ENCODE measurements at regions not wholly inside any gene's neighbourhood (a gene's known extent, or its start where the extent isn't known, plus 50 kb on each side); places are given as distances from the start of the nearest gene placed in this dataset.
"Not testable (repeated sequence)": the region's sequence is repeated elsewhere in the genome, so short reads cannot be mapped to it uniquely, and the experiment has no call there.

- no peak overlapping the region for H3K9ac ChIP-seq (ENCODE audit: low read depth in 1 of 2, low read length in 2 of 2)
- WGBS = 82% methylated on average over 9 of the region's 9 CpGs
- no peak overlapping the region for H3K27ac ChIP-seq (ENCODE audit: low read depth in 1 of 2, low read length in 2 of 2)
- no peaks in the 10 kb centered on the region for H3K27me3 ChIP-seq (ENCODE audit: control insufficient read depth in 4 of 4, insufficient read depth in 4 of 4, low read length in 3 of 4)
- no peaks in the 10 kb centered on the region for H3K36me3 ChIP-seq (ENCODE audit: control insufficient read depth in 4 of 4, insufficient read depth in 3 of 4, low read depth in 1 of 4, low read length in 3 of 4)
- no peaks in the 10 kb centered on the region for H3K9me3 ChIP-seq (ENCODE audit: control insufficient read depth in 4 of 4, low read length in 3 of 4)
- DNase-seq (ENCODE audit: low spot score) = no peak
- H3K4me3 ChIP-seq (ENCODE audit: low read depth in 1 of 3, low read length in 3 of 3) = no peak overlapping the region
- no peak for TF ChIP-seq RXRA (IDR thresholded peaks at IDR 0.05)
- no peak for TF ChIP-seq GABPA (IDR thresholded peaks at IDR 0.05 in 1 of 2, conservative IDR thresholded peaks at IDR 0.05 in 1 of 2)
- TF ChIP-seq HNF4A (conservative IDR thresholded peaks at IDR 0.05) = no peak
- no peak for TF ChIP-seq FOXA1 (IDR thresholded peaks at IDR 0.05)
- TF ChIP-seq FOXA2 (IDR thresholded peaks at IDR 0.05) = no peak
- no peak for TF ChIP-seq NR2F2 (IDR thresholded peaks at IDR 0.05)
- no peak for TF ChIP-seq YY1 (IDR thresholded peaks at IDR 0.05)
- TF ChIP-seq HNF4G (IDR thresholded peaks at IDR 0.05) = no peak
- no peaks in the 10 kb centered on the region for H3K4me1 ChIP-seq (ENCODE audit: control insufficient read depth in 4 of 4, insufficient read depth in 4 of 4, low read length in 3 of 4)
Observed at GRCh38 chr10:60525716-60526585, 136.3 kb upstream of the ANK3 start.

- no peaks in the 10 kb centered on the region for H3K4me1 ChIP-seq (ENCODE audit: control insufficient read depth in 4 of 4, insufficient read depth in 4 of 4, low read length in 3 of 4)
- 86% methylated on average over 4 of the region's 4 CpGs for WGBS
- H3K27me3 ChIP-seq (ENCODE audit: control insufficient read depth in 4 of 4, insufficient read depth in 4 of 4, low read length in 3 of 4) = no peaks in the 10 kb centered on the region
Observed at GRCh38 chr10:60524541-60524940, 134.9 kb upstream of the ANK3 start.

GRCh38 chr10:60523371-60523770 is 133.7 kb upstream of the ANK3 start:
- H3K4me1 ChIP-seq (ENCODE audit: control insufficient read depth in 4 of 4, insufficient read depth in 4 of 4, low read length in 3 of 4); H3K27me3 ChIP-seq (ENCODE audit: control insufficient read depth in 4 of 4, insufficient read depth in 4 of 4, low read length in 3 of 4); H3K4me3 ChIP-seq (ENCODE audit: low read depth in 1 of 3, low read length in 3 of 3); H3K36me3 ChIP-seq (ENCODE audit: control insufficient read depth in 4 of 4, insufficient read depth in 3 of 4, low read depth in 1 of 4, low read length in 3 of 4); H3K9ac ChIP-seq (ENCODE audit: low read depth in 1 of 2, low read length in 2 of 2); H3K27ac ChIP-seq (ENCODE audit: low read depth in 1 of 2, low read length in 2 of 2); H3K9me3 ChIP-seq (ENCODE audit: control insufficient read depth in 4 of 4, low read length in 3 of 4); DNase-seq (ENCODE audit: low spot score): not testable (repeated sequence)
- 93% methylated on average over 2 of the region's 4 CpGs for WGBS

More at GRCh38 chr10:60524541-60524940, 134.9 kb upstream of the ANK3 start:
- Histone ChIP-seq H3K36me3 (ENCODE audit: control insufficient read depth in 4 of 4, insufficient read depth in 3 of 4, low read depth in 1 of 4, low read length in 3 of 4) (no peaks in the 10 kb centered on the region), H3K27ac (ENCODE audit: low read depth in 1 of 2, low read length in 2 of 2) (no peak overlapping the region), H3K9me3 (ENCODE audit: control insufficient read depth in 4 of 4, low read length in 3 of 4) (no peaks in the 10 kb centered on the region), H3K9ac (ENCODE audit: low read depth in 1 of 2, low read length in 2 of 2) (no peak overlapping the region), H3K4me3 (ENCODE audit: low read depth in 1 of 3, low read length in 3 of 3) (no peak overlapping the region)
- no peak for DNase-seq (ENCODE audit: low spot score)
- TF ChIP-seq CTCF (IDR thresholded peaks at IDR 0.05; ENCODE audit: low read depth, low read length, missing input control) (no peak), EGR1 (IDR thresholded peaks at IDR 0.05; ENCODE audit: low read depth in 2 of 2) (no peak), MAX (IDR thresholded peaks at IDR 0.05) (no peak), FOXA1 (IDR thresholded peaks at IDR 0.05) (no peak), RAD21 (IDR thresholded peaks at IDR 0.05) (no peak), NR2F2 (IDR thresholded peaks at IDR 0.05) (no peak), ATF3 (IDR thresholded peaks at IDR 0.05) (no peak), HNF4A (conservative IDR thresholded peaks at IDR 0.05) (no peak), REST (IDR thresholded peaks at IDR 0.05) (no peak), FOXA2 (IDR thresholded peaks at IDR 0.05) (no peak), RXRA (IDR thresholded peaks at IDR 0.05) (no peak), SP1 (IDR thresholded peaks at IDR 0.05) (no peak), JUND (IDR thresholded peaks at IDR 0.05) (no peak), GABPA (IDR thresholded peaks at IDR 0.05 in 1 of 2, conservative IDR thresholded peaks at IDR 0.05 in 1 of 2) (no peak), TAF1 (conservative IDR thresholded peaks at IDR 0.05) (no peak)

All from liver (tissue), 8 donors.